Head of caudate nucleus (tissue), 42 donors: ENCODE measurements at regions not wholly inside any gene's neighbourhood (a gene's known extent, or its start where the extent isn't known, plus 50 kb on each side); places are given as distances from the start of the nearest gene placed in this dataset.

Experiments
- DNase-seq, 42 donors: peaks; one replicate each; pipeline versions ENCODE4 v3.0.0 to v3.0.0-alpha.2; 2020 to 2021; ENCODE audit warnings: mixed read lengths in 7 of 42
- intact Hi-C: fragments of 100-400 bp; cut with DNase I; formaldehyde crosslinking; loops from one replicate; pipeline ENCODE4 v1.15.0; 2022

DNA sequence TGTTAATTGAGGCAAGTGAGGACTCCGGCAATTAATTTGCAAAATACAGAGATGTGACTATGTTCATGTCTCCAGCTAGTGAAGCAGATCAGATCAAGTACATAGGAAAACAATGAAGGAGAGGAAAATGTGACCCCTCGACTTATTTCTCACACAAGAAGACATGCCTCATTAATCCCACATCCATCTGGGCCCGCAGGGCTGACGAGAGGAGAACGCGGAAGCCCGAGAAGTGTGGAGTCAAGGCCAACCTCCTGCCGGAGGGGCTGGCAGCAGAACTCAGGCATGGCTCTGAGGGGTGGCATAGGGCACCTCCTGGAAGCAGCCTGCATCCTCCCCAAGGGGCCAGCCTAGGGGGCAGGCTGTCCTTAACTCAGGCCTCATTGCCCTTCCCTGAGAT lies 54.4 kb downstream of the ZNF503 start:
- DNase-seq = no peak
- intact Hi-C loops = no loop called here

DNA sequence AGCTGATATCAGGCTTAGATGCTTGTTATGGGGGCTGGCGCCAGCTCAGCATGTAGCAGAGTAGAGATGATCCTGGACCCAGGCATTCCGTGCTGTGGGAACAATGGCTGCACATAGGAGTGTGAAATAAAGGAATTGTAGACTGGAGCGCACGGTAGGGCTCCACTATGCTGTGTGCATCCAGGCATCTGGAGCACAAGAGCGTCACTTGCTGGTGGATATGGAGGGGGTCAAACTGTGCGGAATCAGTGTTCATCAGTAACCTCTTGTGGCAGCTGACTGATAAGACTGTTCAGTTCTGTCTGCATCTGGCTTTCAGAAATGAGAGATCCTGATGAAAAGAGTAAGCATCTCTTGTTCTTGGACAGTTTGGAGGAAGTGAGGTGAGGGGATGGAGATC lies 55.8 kb downstream of the ZNF503 start:
- DNase-seq = no peak
- intact Hi-C loops = no loop called here

DNA sequence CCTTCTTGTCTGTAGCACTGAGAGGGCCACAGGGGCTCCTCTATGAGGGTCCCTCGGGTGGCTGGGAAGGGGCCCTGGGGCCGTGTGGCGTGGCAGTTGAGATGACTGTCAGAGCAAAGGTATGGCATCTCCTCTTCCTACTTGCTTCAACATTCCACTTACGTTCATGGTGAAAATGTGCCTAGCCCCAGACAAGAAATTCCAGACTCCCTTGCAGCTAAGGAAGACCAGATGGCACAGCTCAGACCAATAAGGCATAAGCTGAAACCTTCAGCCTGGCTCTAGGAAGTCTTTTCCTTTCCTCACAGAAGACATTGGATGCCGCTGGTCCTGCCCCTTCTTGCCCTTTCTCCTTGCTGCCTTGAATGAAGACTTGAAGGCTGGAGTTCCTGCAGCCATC lies 57.4 kb downstream of the ZNF503 start:
- intact Hi-C loops = no loop called here
- no peak for DNase-seq

DNA sequence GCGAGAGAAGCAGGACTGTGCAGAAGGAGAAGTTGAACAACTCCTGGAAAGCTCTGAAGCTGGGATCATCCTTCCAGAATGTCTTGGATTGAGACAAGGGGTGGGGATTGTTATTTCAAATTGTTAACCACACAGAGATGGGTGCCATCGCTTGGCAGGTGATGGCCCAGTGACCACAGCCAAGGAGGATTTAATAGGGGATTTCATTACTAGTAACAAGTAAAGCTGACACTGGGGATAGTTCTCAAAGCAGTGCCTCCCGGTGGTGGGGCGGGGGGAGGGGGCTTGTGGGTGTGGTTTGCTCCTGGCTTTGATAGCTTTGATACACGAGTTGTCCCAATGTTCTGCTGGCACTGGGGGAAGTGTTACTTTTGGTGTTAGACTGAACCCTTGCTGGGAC lies 59.2 kb downstream of the ZNF503 start:
- DNase-seq = no peak
- intact Hi-C loops = no loop called here

DNA sequence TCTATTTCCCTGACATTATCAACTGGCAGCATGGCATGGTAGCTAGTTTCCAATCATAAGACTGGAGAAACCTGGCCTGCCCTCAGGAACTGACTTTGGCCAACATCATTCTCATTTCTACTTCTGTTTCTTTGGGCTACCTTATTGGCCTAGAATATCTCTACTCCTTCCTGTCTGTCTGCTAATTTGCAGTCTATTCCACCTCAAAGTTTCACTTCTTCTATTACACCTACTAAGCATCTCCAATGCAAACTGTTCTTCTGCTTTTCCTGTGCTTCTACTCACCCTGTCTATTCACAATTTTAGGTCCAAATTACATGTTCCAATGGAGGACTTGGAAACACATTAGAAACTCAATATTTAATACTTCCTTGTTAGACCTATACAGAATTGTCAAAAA lies 65.6 kb downstream of the ZNF503 start:
- intact Hi-C loops = no loop called here
- no peak for DNase-seq

DNA sequence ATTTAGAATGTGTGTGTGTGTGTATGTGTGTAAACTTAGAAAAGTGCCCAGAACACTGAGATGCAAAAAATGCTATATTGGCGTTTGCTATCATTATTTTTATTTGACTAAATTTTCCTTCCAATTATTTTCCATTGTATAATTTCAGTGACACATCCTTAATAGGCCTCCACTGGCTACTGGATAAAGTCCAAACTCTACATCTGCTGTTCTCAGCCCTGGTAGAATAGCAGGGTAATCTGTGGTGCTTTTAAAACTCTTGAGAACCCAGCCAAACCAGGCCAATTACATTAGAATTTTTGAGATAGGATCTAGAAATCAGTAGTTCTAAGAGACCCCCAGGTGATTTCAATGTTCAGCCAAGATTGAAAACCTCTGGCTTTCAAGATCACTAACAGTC lies 66.4 kb downstream of the ZNF503 start:
- intact Hi-C loops = no loop called here
- no peak for DNase-seq

DNA sequence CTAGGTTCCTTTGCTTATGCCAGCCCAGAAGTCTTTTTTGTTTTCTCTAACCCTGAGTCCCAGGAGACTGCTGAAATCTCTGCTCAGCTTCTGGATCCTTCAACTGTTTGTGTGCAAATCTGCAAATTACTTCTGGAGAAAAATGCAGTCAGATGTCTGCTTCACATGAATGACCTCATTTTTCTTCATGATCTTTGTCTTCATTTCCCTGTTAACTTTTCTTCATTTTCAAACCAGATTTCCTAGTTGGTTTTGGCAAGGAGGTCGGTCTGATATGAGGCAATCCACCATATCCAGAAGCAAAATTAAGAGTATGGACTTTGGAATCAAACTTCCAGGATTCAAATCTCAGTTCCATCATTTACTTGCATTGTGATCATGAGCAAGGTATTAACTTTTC lies 66.8 kb downstream of the ZNF503 start:
- no peak for DNase-seq

DNA sequence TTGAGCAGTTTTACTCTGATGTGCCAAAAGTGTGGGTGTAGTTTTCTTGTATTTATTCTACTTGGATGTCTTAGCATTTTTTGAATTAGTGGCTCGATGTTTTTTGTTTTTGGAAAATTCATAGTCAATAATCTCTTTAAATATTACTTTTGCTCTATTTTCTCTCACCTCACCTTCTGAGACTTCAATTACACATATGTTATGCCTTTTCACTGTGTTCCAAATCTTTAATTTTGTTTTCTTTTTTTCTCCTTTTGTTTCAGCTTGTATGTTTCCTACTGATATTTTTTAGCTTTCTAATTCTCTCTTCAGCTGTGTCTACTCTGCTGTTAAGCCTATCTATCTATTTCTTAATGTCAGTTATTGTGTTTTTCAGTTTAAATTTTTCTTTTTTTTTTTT lies 69.5 kb downstream of the ZNF503 start:
- intact Hi-C loops = no loop called here
- no peak for DNase-seq

More for the DNA sequence above, 66.8 kb downstream of the ZNF503 start:
- intact Hi-C loops = no loop called here

DNA sequence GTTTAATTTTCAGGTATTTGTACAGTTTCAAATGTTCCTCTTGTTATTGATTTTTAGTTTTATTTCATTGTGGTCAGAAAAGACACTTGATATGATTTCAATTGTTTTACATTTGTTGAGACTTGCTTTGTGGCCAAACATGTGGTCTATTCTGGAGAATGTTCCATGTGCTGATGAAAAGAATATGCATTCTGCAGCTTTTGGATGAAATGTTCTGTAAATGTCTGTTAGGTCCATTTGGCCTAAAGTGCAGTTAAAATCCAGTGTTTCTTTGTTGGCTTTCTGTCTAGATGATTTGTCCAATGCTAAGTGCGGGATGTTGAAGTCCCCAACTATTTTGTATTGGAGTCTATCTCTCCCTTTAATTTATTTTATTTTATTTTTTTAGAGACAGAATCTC lies 70.5 kb downstream of the ZNF503 start:
- no peak for DNase-seq
- intact Hi-C loops = no loop called here

DNA sequence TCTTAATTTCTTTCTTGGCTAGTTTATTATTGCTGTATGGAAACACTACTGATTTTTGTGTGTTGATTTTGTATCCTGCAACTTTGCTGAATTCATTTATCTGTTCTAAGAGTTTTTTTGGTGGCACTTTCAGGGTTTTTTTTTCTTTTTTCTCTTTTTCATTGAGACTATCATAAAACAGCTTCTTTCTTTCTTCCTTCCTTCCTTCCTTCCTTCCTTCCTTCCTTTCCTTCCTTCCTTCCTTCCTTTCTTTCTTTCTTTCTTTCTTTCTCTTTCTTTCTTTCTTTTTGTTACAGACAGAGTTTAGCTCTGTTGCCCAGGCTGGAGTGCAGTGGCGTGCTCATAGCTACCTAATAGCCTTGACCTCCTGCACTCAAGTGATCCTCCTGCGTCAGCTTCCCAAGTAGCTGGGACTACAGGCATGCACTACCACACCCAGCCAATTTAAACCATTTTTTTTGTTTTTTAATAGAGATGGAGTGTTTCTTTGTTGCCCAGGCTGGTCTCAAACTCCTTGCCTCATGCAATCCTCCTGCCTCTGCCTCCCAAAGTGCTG lies 72.3 kb downstream of the ZNF503 start:
- intact Hi-C loops = no loop called here
- DNase-seq = no peak

DNA sequence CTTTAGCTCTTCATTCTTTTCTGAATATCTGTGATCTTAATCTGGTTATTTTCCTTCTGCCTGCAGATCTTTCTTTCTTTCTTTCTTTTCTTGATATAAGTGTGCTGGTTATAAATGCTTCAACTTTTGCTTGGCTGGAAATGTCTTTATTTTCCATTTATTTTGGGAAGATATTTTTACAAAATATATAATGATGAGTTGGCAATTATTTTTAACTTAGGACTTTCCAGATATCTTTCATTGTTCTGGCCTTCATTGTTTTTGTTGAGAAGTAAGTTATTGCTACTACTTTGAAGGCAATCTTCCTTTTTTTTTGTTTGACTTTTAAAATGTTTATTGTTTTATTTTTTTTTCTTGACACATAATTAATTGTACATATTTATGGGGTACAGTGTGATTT lies 75.3 kb downstream of the ZNF503 start:
- DNase-seq = no peak
- intact Hi-C loops = no loop called here

DNA sequence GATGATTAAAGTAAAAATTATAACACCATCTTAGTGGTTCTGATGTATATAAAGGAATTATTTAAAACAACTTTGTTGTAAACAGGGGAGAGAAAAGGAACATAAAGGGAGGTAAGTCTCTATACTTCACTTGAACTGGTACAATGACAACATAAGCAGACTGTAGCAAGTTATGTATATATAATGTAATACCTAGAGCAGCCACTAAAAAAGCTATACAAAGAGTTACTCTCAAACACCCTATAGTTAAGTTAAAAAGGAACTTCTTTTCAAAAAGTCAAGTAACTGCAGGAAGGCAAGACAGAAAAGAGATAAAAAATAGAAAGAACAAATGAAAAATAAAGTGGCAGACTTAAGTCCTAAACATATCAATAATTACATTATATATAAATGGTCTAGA lies 82.3 kb downstream of the ZNF503 start:
- no peak for DNase-seq
- intact Hi-C loops = no loop called here

DNA sequence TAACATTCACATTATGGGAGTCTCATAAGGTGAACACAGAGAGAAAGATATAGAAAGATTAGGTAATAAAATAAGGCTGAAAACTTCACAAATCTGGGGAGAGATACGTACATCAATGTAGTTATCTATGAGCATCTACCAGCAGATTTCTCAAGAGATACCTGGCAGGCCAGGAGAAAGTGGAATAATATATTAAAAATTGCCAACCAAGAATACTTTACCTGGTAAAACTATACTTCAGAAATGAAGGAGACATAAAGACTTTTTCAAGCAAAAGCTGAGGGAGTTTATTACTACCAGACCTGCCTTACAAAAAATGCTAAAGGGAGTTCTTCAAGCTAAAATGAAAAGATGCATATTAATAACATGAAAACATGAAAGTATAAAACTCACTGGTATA lies 78.8 kb upstream of the COMTD1 start:
- intact Hi-C loops = no loop called here

DNA sequence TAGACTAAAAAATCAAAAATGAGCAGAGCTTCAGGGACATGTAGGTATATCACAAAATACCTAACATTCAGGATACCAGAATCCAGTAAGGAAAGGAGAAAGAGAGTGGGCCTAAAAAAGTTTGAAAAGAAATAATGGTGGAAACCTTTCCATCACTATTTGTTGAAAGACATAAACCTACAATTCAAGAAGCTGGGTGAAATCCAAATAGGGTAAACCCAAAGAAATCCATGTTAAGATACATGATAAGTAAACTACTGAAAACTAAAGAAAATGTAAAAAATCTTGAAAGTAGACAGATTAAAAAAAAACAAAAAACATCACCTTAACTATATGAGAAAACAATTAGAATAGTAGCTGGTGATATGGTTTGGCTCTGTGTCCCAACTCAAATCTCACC lies 76.7 kb upstream of the COMTD1 start:
- no peak for DNase-seq
- intact Hi-C loops = no loop called here

More for the DNA sequence above, 78.8 kb upstream of the COMTD1 start:
- DNase-seq = no peak

DNA sequence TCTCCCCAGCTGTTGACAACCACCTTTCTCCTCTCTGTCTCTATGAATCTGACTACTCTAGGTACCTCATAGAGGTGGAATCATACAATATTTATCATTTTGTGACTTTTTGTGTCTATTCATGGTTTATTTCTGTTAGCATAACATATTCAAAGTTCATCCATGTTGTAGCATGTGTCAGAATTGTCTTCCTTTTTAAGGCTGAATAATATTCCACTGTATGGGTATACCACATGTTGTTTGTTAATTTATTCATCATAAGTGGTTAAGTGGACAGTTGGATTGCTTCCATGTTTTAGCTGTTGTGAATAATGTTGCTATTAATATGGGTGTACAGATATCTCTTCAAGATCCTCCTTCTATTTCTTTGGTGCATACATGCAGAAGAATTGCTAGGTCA lies 69.9 kb upstream of the COMTD1 start:
- no peak for DNase-seq
- intact Hi-C loops = no loop called here

DNA sequence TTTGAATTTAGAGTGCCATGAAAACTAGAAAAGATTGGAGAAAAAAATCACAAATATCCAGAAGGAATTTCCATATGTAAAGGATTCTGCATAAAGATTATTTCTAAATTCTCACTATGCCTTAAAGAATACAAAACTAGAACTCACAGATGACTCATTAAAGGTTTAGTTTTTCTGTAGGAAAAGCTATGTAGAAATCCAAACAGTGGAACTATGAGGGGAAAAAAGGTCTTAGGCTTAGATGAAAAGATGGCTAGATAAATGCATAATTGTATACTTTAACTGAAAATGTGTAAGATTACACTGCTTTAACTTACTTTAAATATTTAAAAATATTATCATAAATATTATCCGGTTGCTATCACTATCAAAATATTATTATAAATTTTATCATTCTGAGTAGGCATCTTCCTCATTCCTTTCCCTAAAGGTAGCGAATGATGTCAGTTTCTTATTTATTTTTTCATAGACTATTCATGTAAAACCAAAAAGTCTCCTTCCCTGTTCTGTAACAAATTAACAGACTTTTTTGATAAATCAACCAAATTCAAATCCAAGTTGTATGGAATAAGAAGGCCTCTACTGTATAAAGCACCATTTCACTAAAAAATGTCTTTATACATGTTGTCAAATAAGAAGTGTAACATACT lies 69.1 kb upstream of the COMTD1 start:
- no peak for DNase-seq
- intact Hi-C loops = no loop called here

DNA sequence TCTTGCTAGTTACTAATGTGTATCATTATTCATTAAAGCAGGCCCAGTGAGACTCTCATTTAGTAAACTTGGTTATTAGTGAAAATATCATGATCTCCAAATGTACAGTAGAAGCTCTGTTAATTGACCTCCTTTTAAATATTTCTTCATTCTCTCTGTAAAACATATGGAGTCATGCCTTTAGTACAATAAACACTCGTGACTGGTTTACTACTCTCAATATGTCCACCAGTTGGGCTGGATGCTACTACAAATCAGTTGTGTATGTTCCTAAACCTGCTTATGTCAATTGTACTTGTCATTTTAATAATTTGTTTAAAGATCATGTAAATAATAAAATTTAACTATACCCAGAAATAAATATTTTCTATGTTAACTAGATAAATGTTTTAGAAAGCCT lies 68.6 kb upstream of the COMTD1 start:
- intact Hi-C loops = no loop called here
- no peak for DNase-seq

DNA sequence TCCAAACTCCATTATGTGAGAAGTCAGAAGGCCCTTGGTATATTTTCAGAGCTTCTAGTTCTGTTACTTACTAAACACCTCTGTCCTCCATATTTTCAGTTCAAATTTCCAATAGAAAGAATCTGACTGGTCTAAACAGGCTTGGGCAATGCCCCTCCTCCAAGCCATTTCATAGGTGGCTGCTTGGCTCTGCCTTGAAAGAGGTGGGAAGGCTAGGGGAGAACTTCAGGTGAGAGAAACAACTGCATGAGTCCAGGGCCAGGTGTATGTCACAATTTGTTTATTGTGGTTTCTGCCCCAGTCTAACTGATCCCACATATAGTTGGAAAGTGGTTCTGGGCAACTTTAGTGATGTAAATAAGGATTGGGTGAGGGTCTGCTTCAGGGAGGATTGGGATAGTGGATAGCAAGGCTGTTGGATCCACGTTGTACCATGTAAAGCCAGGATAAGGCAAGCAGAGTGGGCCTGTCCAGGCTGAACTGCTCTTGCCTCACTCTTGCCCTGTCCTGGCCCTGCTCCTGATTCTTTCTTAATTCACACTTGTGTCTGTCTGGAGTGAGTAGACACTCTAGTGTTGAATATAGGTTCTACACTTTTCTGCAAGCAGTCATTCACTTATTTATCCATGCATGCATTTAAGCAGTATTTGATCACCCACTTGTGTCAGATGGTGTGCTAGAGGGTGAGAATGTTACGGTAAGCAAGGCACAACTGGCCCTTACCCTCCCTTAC lies 67.5 kb upstream of the COMTD1 start:
- no peak for DNase-seq
- intact Hi-C loops = no loop called here

DNA sequence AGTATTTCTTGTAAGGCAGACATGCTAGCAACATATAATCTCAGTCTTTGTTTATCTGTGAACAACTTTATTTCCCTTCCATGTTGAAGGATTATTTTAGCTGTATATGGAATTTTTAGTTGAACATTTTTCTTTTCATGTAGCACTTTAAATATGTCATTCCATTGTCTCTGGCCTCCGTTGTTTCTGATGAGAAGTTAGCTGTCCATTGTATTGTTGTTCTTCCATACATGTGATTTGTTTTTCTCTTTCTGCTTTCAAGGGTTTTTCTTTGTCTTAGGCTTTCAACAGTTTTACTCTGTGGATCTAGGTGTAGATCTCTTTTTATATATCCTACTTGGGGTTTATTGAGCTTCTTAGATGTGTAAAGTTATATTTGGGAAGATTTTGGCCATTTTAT lies 66.3 kb upstream of the COMTD1 start:
- DNase-seq = no peak
- intact Hi-C loops = no loop called here

DNA sequence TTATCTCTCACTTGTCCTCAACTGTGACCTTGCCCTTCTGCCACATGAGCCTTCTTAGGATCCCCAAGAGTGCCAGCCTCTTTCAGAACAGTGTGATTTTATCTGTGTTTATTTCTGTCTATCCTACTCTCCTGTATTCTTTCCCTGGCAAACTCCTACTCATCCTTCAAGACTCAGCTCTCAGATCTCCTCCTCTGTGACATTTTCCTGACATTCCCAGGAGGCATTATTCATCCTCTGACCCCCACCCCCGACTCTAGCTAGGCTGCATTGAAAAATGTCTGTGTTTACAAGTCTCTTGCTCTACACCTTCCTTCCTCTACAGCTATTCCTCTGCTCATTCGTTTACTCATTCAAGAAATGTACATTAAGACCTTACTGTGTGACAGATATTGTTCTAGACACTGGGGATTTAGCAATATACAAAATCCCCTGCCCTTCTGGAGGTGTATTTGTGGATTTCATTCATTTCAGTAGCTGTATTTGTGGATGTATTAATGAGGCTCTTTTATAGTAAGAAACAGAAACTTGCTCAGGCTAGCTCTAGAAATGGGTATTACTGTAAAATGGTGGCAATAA lies 61.4 kb upstream of the COMTD1 start:
- intact Hi-C loops = loop anchor here (10.0 kb wide), 1 partner anchor 98 kb away; no protein-coding TSS in a partner anchor
- peak in 3 of 42 donors; percentile 18 to 42 (median 23) for DNase-seq
